Esophagus squamous epithelium (tissue), 4 donors: ENCODE measurements at regions not wholly inside any gene's neighbourhood (a gene's known extent, or its start where the extent isn't known, plus 50 kb on each side); places are given as distances from the start of the nearest gene placed in this dataset.

Experiments used
- POLR2A ChIP-seq, 4 donors: fragments of 450-650 bp; IDR thresholded peaks; one replicate each; pipeline ENCODE4 v1.6.1; 2017; ENCODE audit warnings: antibody characterized with exemption in 4 of 4, mild to moderate bottlenecking in 4 of 4, moderate library complexity in 3 of 4
- TF ChIP-seq, protein P1 (sequence below), 6 experiments: fragments of 450-650 bp in 4 of 6; fragments of 200-600 bp in 2 of 6; sonication (generic) in 2 of 6; IDR thresholded peaks; one replicate each; pipeline ENCODE4 v1.5.1; 2016 to 2019; ENCODE audit warnings: antibody characterized with exemption in 6 of 6, mild to moderate bottlenecking in 4 of 6, moderate library complexity in 4 of 6

DNA sequence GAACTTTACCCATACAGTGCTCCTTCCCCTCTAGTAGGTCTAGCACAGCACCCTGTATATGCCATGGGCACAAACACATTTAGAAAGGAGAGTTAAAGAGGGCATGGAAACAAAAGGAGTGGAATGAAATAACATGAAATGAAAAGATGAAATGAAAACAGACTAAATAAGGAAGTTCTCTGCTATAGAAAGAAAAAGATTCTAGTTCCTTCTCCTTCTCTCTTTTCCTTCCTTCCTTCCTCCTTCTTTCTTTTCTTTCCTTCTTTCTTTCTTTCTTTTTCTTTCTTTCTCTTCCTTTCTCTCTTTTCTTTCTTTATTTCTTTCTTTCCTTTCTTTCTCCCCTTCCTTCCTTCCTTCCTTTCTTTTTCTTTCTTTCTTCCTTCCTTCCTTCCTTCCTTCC lies 2197.4 kb downstream of the PCDH7 start:
- TF ChIP-seq POLR2A (IDR thresholded peaks at IDR 0.05) = no peak
- TF ChIP-seq, protein P1, sequence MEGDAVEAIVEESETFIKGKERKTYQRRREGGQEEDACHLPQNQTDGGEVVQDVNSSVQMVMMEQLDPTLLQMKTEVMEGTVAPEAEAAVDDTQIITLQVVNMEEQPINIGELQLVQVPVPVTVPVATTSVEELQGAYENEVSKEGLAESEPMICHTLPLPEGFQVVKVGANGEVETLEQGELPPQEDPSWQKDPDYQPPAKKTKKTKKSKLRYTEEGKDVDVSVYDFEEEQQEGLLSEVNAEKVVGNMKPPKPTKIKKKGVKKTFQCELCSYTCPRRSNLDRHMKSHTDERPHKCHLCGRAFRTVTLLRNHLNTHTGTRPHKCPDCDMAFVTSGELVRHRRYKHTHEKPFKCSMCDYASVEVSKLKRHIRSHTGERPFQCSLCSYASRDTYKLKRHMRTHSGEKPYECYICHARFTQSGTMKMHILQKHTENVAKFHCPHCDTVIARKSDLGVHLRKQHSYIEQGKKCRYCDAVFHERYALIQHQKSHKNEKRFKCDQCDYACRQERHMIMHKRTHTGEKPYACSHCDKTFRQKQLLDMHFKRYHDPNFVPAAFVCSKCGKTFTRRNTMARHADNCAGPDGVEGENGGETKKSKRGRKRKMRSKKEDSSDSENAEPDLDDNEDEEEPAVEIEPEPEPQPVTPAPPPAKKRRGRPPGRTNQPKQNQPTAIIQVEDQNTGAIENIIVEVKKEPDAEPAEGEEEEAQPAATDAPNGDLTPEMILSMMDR (IDR thresholded peaks at IDR 0.05) = no peak
